A549 (cell line): ENCODE measurements at regions not wholly inside any gene's neighbourhood (a gene's known extent, or its start where the extent isn't known, plus 50 kb on each side); places are given as distances from the start of the nearest gene placed in this dataset.

ENCODE experiments used
- ATAC-seq, 2 experiments: fragments of 200-7000 bp in 1 of 2; fragments of >200 bp in 1 of 2; cut with Nextera tagmentation in 1 of 2; cut with Tn5 transposase in 1 of 2; 3 replicates each; pipeline versions ENCODE4 v1.8.0 to v1.9.1; 2018 to 2020; ENCODE audit warnings: mild to moderate bottlenecking in 1 of 2, moderate library complexity in 1 of 2
- CTCF ChIA-PET: fragments of 300-600 bp; sonication (Branson Sonifier 250); formaldehyde crosslinking; extraction: SDS; loops from one replicate; lab custom pipeline; 2021; ENCODE audit warnings: antibody characterized with exemption, inconsistent platforms; lab: Yijun Ruan, JAX
- POLR2A ChIA-PET: fragments of 350-600 bp; formaldehyde crosslinking; extraction: SDS; loops from one replicate; lab custom pipeline; 2021; ENCODE audit warnings: antibody characterized with exemption, inconsistent platforms; lab: Yijun Ruan, JAX
- DNase-seq, 2 experiments: peaks; one replicate each; pipeline versions ENCODE4 v3.0.0 to v3.0.0-alpha.2; 2011 to 2016; ENCODE audit warnings: low read depth in 1 of 2, low spot score in 1 of 2
- FAIRE-seq: peaks from 2 replicates; lab custom pipeline; 2011; peaks lifted over from hg19 to GRCh38; lab: Jason Lieb, UNC
- H3K27ac ChIP-seq, 2 experiments: fragments of >200 bp; sonication (Bioruptor Twin); formaldehyde crosslinking; 3 replicates each; pipeline ENCODE4 v1.5.1; 2016 to 2017
- H3K4me1 ChIP-seq: fragments of >200 bp; sonication (Bioruptor Twin); formaldehyde crosslinking; 3 replicates; pipeline ENCODE4 v1.6.1; 2016
- H3K4me2 ChIP-seq: fragments of >200 bp; sonication (Bioruptor Twin); formaldehyde crosslinking; 3 replicates; pipeline ENCODE4 v1.6.1; 2016
- H3K4me3 ChIP-seq: fragments of >200 bp; sonication (Bioruptor Twin); formaldehyde crosslinking; 3 replicates; pipeline ENCODE4 v1.5.1; 2016
- H3K9me3 ChIP-seq: fragments of >200 bp; sonication (Bioruptor Twin); formaldehyde crosslinking; 3 replicates; pipeline ENCODE4 v1.6.1; 2016
- CBX2 ChIP-seq: fragments of 200-600 bp; sonication (generic); IDR thresholded peaks from 2 replicates; pipeline ENCODE4 v1.6.1; 2016; ENCODE audit warnings: low read depth, mild to moderate bottlenecking, borderline replicate concordance
- CHD2 ChIP-seq: fragments of 150-350 bp; IDR thresholded peaks from 2 replicates; pipeline ENCODE4 v1.6.1; 2014; ENCODE audit warnings: low read length; ENCODE audit not compliant: partially characterized antibody
- CHD4 ChIP-seq: fragments of 200-600 bp; sonication (generic); IDR thresholded peaks from 2 replicates; pipeline ENCODE4 v1.6.1; 2016; ENCODE audit warnings: antibody characterized with exemption, mild to moderate bottlenecking, borderline replicate concordance
- EHMT2 ChIP-seq: fragments of 200-600 bp; sonication (generic); IDR thresholded peaks from 2 replicates; pipeline ENCODE4 v1.6.1; 2016; ENCODE audit warnings: antibody characterized with exemption, low read depth, mild to moderate bottlenecking, moderate library complexity
- EP300 ChIP-seq, 2 experiments: fragments of >200 bp; sonication (Bioruptor Twin); formaldehyde crosslinking; IDR thresholded peaks; 2 replicates in 1 of 2; 3 replicates in 1 of 2; pipeline ENCODE4 v1.6.1; 2016 to 2017
- FOSL2 ChIP-seq, 2 experiments: fragments of 450-650 bp in 1 of 2; fragments of >200 bp in 1 of 2; sonication (Bioruptor Twin) in 1 of 2; formaldehyde crosslinking; IDR thresholded peaks; 2 replicates each; pipeline versions ENCODE4 v1.5.0 to v1.6.1; 2016 to 2020; ENCODE audit warnings: mild to moderate bottlenecking in 1 of 2, moderate library complexity in 1 of 2
- FOXS1 ChIP-seq: fragments of 250-450 bp; sonication (Bioruptor Pico); IDR thresholded peaks from 2 replicates; pipeline ENCODE4 v1.5.0; 2020; ENCODE audit warnings: mild to moderate bottlenecking, moderate library complexity
- HEYL ChIP-seq: fragments of 250-450 bp; sonication (Bioruptor Pico); IDR thresholded peaks from 2 replicates; pipeline ENCODE4 v1.8.0; 2021; ENCODE audit warnings: mild to moderate bottlenecking, moderate library complexity
- HOXB13 ChIP-seq: fragments of 250-450 bp; sonication (Bioruptor Pico); IDR thresholded peaks from 2 replicates; pipeline ENCODE4 v1.5.0; 2020; ENCODE audit warnings: low read depth, mild to moderate bottlenecking, moderate library complexity
- KDM5A ChIP-seq: fragments of 200-600 bp; sonication (generic); IDR thresholded peaks from 2 replicates; pipeline ENCODE4 v1.6.1; 2016; ENCODE audit warnings: antibody characterized with exemption, mild to moderate bottlenecking
- NPAS2 ChIP-seq: fragments of 250-450 bp; sonication (Bioruptor Pico); IDR thresholded peaks from 2 replicates; pipeline ENCODE4 v1.8.0; 2022; ENCODE audit warnings: mild to moderate bottlenecking, moderate library complexity, borderline replicate concordance
- PHF8 ChIP-seq: fragments of 200-600 bp; sonication (generic); IDR thresholded peaks from 2 replicates; pipeline ENCODE4 v1.6.1; 2016; ENCODE audit warnings: low read depth, mild to moderate bottlenecking, antibody characterized with exemption, moderate library complexity, borderline replicate concordance
- POLR2AphosphoS2 ChIP-seq: conservative IDR thresholded peaks from 2 replicates; pipeline ENCODE4 v1.6.1; 2012; ENCODE audit warnings: low read length, improper control_type of control experiment, inconsistent platforms
- RARB ChIP-seq: fragments of 250-450 bp; sonication (Bioruptor Pico); IDR thresholded peaks from 2 replicates; pipeline ENCODE4 v1.8.0; 2021; ENCODE audit warnings: mild to moderate bottlenecking, moderate library complexity
- RNF2 ChIP-seq: fragments of 200-600 bp; sonication (generic); IDR thresholded peaks from 2 replicates; pipeline ENCODE4 v1.6.1; 2016; ENCODE audit warnings: low read depth, mild to moderate bottlenecking, antibody characterized with exemption, moderate library complexity, borderline replicate concordance
- SREBF2 ChIP-seq: fragments of 450-650 bp; IDR thresholded peaks from 2 replicates; pipeline ENCODE4 v1.6.1; 2014; ENCODE audit warnings: mild to moderate bottlenecking, moderate library complexity
- TFCP2L1 ChIP-seq: fragments of 250-450 bp; sonication (Bioruptor Pico); IDR thresholded peaks from 2 replicates; pipeline ENCODE4 v1.5.0; 2021; ENCODE audit warnings: mild to moderate bottlenecking
- TP53 ChIP-seq: fragments of 250-450 bp; sonication (Bioruptor Pico); IDR thresholded peaks from 2 replicates; pipeline ENCODE4 v1.5.0; 2021; ENCODE audit warnings: mild to moderate bottlenecking, moderate library complexity
- ZFP36 ChIP-seq: fragments of 450-650 bp; IDR thresholded peaks from 2 replicates; pipeline ENCODE4 v1.6.1; 2014; ENCODE audit warnings: borderline replicate concordance; ENCODE audit not compliant: partially characterized antibody
- WGBS: methylation state at CpG from one replicate; pipeline ENCODE4 v1.1.6; 2017; ENCODE audit errors: missing lambda C conversion rate; 5-methylcytosine and 5-hydroxymethylcytosine counted together
- TF ChIP-seq, protein P1 (sequence below): IDR thresholded peaks from 2 replicates; pipeline ENCODE4 v1.6.1; 2012
- TF ChIP-seq, protein P2 (sequence below): fragments of 200-600 bp; sonication (generic); IDR thresholded peaks from 2 replicates; pipeline ENCODE4 v1.6.1; 2016; ENCODE audit warnings: antibody characterized with exemption, mild to moderate bottlenecking, moderate library complexity
- TF ChIP-seq, protein P3 (sequence below): fragments of 150-350 bp; IDR thresholded peaks from 2 replicates; pipeline ENCODE4 v1.6.1; 2014; ENCODE audit warnings: low read depth, mild to moderate bottlenecking, low read length
- TF ChIP-seq, protein P4 (sequence below): fragments of >200 bp; sonication (Bioruptor Twin); formaldehyde crosslinking; IDR thresholded peaks from 2 replicates; pipeline ENCODE4 v1.6.1; 2016
- TF ChIP-seq, protein P5 (sequence below): IDR thresholded peaks from 2 replicates; pipeline ENCODE4 v1.6.1; 2012
- TF ChIP-seq, protein P6 (sequence below): fragments of >200 bp; sonication (Bioruptor Twin); formaldehyde crosslinking; IDR thresholded peaks from 3 replicates; pipeline ENCODE4 v1.5.1; 2016

DNA sequence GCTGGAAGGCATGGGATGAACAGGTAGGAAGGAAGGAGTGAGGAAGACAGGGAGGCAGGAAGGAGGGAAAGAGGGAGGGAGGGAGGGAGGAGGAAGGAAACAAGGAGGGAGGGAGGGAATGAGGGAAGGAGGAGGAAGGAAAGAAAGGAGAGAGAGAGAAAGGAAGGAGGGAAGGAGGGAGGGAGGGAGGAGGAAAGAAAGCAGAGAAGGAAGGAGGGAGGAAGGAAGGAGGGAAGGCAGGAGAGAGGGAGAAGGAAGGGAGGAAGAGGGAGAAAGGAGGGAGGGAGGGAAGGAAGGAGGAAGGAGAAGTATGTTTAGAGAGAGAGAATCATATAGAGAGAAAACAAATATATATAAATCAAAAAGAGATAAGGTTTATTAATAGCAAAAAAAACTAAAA, 175.9 kb upstream of the FOXN3 start:
- Histone ChIP-seq H3K27ac (no peak overlapping the region), H3K4me1 (no peaks in the 10 kb centered on the region), H3K9me3 (peaks cover 23% of the 10 kb centered on the region), H3K4me2 (no peak overlapping the region), H3K4me3 (no peak overlapping the region)
- TF ChIP-seq NPAS2 (CRISPR knock-in tag) (no peak), POLR2AphosphoS2 (no peak), TFCP2L1 (no peak), ZFP36 (no peak), EP300 (IDR thresholded peaks at IDR 0.05) (no peak), RNF2 (no peak), RARB (no peak), CHD4 (no peak), TP53 (CRISPR knock-in tag) (no peak), CHD2 (no peak)
- TF ChIP-seq, protein P1, sequence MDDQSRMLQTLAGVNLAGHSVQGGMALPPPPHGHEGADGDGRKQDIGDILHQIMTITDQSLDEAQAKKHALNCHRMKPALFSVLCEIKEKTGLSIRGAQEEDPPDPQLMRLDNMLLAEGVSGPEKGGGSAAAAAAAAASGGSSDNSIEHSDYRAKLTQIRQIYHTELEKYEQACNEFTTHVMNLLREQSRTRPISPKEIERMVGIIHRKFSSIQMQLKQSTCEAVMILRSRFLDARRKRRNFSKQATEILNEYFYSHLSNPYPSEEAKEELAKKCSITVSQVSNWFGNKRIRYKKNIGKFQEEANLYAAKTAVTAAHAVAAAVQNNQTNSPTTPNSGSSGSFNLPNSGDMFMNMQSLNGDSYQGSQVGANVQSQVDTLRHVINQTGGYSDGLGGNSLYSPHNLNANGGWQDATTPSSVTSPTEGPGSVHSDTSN = no peak
- TF ChIP-seq, protein P2, sequence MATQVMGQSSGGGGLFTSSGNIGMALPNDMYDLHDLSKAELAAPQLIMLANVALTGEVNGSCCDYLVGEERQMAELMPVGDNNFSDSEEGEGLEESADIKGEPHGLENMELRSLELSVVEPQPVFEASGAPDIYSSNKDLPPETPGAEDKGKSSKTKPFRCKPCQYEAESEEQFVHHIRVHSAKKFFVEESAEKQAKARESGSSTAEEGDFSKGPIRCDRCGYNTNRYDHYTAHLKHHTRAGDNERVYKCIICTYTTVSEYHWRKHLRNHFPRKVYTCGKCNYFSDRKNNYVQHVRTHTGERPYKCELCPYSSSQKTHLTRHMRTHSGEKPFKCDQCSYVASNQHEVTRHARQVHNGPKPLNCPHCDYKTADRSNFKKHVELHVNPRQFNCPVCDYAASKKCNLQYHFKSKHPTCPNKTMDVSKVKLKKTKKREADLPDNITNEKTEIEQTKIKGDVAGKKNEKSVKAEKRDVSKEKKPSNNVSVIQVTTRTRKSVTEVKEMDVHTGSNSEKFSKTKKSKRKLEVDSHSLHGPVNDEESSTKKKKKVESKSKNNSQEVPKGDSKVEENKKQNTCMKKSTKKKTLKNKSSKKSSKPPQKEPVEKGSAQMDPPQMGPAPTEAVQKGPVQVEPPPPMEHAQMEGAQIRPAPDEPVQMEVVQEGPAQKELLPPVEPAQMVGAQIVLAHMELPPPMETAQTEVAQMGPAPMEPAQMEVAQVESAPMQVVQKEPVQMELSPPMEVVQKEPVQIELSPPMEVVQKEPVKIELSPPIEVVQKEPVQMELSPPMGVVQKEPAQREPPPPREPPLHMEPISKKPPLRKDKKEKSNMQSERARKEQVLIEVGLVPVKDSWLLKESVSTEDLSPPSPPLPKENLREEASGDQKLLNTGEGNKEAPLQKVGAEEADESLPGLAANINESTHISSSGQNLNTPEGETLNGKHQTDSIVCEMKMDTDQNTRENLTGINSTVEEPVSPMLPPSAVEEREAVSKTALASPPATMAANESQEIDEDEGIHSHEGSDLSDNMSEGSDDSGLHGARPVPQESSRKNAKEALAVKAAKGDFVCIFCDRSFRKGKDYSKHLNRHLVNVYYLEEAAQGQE = no peak
- TF ChIP-seq, protein P3, sequence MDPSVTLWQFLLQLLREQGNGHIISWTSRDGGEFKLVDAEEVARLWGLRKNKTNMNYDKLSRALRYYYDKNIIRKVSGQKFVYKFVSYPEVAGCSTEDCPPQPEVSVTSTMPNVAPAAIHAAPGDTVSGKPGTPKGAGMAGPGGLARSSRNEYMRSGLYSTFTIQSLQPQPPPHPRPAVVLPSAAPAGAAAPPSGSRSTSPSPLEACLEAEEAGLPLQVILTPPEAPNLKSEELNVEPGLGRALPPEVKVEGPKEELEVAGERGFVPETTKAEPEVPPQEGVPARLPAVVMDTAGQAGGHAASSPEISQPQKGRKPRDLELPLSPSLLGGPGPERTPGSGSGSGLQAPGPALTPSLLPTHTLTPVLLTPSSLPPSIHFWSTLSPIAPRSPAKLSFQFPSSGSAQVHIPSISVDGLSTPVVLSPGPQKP = no peak
- TF ChIP-seq, protein P4, sequence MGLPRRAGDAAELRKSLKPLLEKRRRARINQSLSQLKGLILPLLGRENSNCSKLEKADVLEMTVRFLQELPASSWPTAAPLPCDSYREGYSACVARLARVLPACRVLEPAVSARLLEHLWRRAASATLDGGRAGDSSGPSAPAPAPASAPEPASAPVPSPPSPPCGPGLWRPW = no peak
- CTCF ChIA-PET = interaction anchor here (0.6 kb wide), 1 partner anchor 88 kb away, joined by 3 read pairs; no protein-coding TSS in a partner anchor
- ATAC-seq (no peak), FAIRE-seq (no peak), DNase-seq (no peak)
- POLR2A ChIA-PET = no interaction called here

DNA sequence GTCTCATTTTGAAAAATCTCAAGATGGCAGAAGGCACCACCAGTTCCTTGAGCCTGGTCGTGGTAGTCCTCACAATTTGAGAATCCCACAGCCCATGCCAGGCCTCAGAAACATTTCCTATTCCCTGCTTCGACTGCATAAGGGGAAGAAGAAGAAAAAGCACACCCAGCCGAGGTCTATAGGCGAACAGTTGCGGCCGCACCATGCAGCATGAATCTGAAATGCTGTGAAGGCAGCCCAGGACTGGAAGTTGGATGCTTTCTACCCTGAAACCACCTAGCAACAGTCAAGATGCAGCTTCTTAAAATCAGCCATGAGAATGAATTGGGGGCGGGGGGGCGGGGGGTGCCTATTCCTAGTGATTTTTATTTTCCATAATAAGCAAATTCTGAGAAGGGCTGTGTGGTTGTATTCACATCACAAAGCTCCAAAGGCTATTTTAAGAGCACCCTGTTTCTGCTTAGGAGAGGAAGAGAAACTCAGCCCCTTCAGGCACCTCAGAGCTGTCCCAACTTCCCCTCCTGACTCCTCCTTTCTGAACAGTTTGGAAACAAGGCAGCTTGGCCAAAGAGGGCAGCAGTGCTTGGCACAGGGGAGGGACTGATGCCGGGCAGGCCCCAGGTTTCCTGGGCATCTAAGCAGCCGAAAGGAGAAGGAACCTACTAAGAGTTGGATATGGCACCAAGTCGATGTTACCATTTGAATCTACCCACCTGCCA, 172.5 kb upstream of the FOXN3 start:
- no peak overlapping the region for H3K27ac ChIP-seq
- DNase-seq = no peak
- no peak for ATAC-seq
- CTCF ChIA-PET = interaction anchor here (0.7 kb wide), 1 partner anchor 81 kb away, joined by 3 read pairs; no protein-coding TSS in a partner anchor
- 25% methylated on average over 11 of the region's 11 CpGs for WGBS
- POLR2A ChIA-PET = no interaction called here
- H3K4me2 ChIP-seq = no peak overlapping the region
- peaks cover 10% of the 10 kb centered on the region; the same call in 2 of the 3 replicates for H3K9me3 ChIP-seq
- H3K4me3 ChIP-seq = no peak overlapping the region
- no peaks in the 10 kb centered on the region for H3K4me1 ChIP-seq
- FAIRE-seq = no peak
- TF ChIP-seq, protein P5, sequence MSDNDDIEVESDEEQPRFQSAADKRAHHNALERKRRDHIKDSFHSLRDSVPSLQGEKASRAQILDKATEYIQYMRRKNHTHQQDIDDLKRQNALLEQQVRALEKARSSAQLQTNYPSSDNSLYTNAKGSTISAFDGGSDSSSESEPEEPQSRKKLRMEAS = no peak
- no peak for TF ChIP-seq TP53 (CRISPR knock-in tag)
- TF ChIP-seq, protein P4 = no peak
- no peak for TF ChIP-seq CHD4
- TF ChIP-seq HEYL = no peak
- TF ChIP-seq EHMT2 = no peak
- no peak for TF ChIP-seq CBX2
- no peak for TF ChIP-seq NPAS2 (CRISPR knock-in tag)
- no peak for TF ChIP-seq PHF8
- no peak for TF ChIP-seq KDM5A
- TF ChIP-seq, protein P6, sequence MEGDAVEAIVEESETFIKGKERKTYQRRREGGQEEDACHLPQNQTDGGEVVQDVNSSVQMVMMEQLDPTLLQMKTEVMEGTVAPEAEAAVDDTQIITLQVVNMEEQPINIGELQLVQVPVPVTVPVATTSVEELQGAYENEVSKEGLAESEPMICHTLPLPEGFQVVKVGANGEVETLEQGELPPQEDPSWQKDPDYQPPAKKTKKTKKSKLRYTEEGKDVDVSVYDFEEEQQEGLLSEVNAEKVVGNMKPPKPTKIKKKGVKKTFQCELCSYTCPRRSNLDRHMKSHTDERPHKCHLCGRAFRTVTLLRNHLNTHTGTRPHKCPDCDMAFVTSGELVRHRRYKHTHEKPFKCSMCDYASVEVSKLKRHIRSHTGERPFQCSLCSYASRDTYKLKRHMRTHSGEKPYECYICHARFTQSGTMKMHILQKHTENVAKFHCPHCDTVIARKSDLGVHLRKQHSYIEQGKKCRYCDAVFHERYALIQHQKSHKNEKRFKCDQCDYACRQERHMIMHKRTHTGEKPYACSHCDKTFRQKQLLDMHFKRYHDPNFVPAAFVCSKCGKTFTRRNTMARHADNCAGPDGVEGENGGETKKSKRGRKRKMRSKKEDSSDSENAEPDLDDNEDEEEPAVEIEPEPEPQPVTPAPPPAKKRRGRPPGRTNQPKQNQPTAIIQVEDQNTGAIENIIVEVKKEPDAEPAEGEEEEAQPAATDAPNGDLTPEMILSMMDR = no peak
- TF ChIP-seq FOXS1 (CRISPR knock-in tag) = no peak
- no peak for TF ChIP-seq HOXB13
- TF ChIP-seq FOSL2 (IDR thresholded peaks at IDR 0.05) = no peak
- TF ChIP-seq FOSL2 (CRISPR knock-in tag; IDR thresholded peaks at IDR 0.05) = no peak
- TF ChIP-seq SREBF2 = no peak
